Cardiac fibroblast (primary cell): ENCODE measurements at regions not wholly inside any gene's neighbourhood (a gene's known extent, or its start where the extent isn't known, plus 50 kb on each side); places are given as distances from the start of the nearest gene placed in this dataset.

Source experiments
- DNase-seq, 2 donors: peaks; one replicate each; pipeline versions ENCODE4 v3.0.0 to v3.0.0-alpha.2; 2010; ENCODE audit warnings: low read depth in 2 of 2
- H3K4me3 ChIP-seq, 2 donors: replicated peaks in 1 of 2; 1 replicate in 1 of 2; 2 replicates in 1 of 2; pipeline ENCODE4 v1.5.1; 2011; ENCODE audit warnings: low read depth in 2 of 2, low read length in 2 of 2, mild to moderate bottlenecking in 2 of 2, moderate library complexity in 1 of 2
- CTCF ChIP-seq: IDR thresholded peaks from one replicate; pipeline ENCODE4 v1.5.1; 2011; ENCODE audit warnings: low read depth, mild to moderate bottlenecking, low read length, inconsistent platforms

GRCh38 chr1:99469550-99469971, 176.4 kb upstream of the PALMD start:
- H3K4me3 ChIP-seq: no peak overlapping the region
- no peak for DNase-seq
- TF ChIP-seq CTCF: no peak

- no peak for TF ChIP-seq CTCF
- H3K4me3 ChIP-seq: no peak overlapping the region
- peak; percentile 6 to 17 for DNase-seq
These were observed 173.0 kb upstream of the PALMD start for GRCh38 chr1:99472893-99473292.

- no peak for TF ChIP-seq CTCF
- no peak for DNase-seq
- H3K4me3 ChIP-seq: no peak overlapping the region
These were observed 171.5 kb upstream of the PALMD start for GRCh38 chr1:99474350-99474893.

GRCh38 chr1:99476058-99476457, 169.9 kb upstream of the PALMD start:
- DNase-seq: no peak
- no peak for TF ChIP-seq CTCF
- H3K4me3 ChIP-seq: no peak overlapping the region

- peak; percentile 71 for TF ChIP-seq CTCF
- DNase-seq: peak; percentile 75 to 79
- no peak overlapping the region for H3K4me3 ChIP-seq
These were observed 164.4 kb upstream of the PALMD start for GRCh38 chr1:99481391-99481996.

GRCh38 chr1:99482286-99482685, 163.6 kb upstream of the PALMD start:
- no peak for DNase-seq
- H3K4me3 ChIP-seq: no peak overlapping the region
- TF ChIP-seq CTCF: no peak

- H3K4me3 ChIP-seq: no peak overlapping the region
- no peak for TF ChIP-seq CTCF
- DNase-seq: no peak
These were observed 163.2 kb upstream of the PALMD start for GRCh38 chr1:99482750-99483149.
